ENCODE measurements at regions not wholly inside any gene's neighbourhood (a gene's known extent, or its start where the extent isn't known, plus 50 kb on each side); places are given as distances from the start of the nearest gene placed in this dataset.

- DNase-seq, result no peak
Observed at GRCh38 chr10:131490991-131491594, 179.6 kb upstream of the TCERG1L start.

GRCh38 chr10:131492211-131492857 lies 180.8 kb upstream of the TCERG1L start:
- DNase-seq, result no peak

DNA sequence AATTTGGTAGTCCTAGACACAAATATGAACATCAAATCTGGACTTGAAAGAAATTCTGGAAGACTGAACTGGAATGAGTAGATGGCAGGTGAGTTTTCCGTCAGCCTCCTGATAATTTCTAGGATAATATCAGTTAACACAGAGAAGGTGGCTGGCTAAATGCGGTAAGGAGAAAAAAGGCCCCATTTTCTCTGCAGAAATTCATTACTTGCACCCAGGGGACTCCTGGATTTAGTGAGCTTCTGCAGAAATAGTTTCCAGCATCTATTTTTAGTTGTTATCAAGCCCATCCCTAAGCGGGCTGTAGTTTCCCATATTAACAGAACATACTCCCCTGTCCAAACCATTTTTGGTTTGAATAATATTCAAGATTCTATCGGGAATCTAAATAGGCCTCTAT lies 181.9 kb upstream of the TCERG1L start:
- no peak for DNase-seq

GRCh38 chr10:131494451-131494850 lies 182.9 kb upstream of the TCERG1L start:
- no peak for DNase-seq

DNA sequence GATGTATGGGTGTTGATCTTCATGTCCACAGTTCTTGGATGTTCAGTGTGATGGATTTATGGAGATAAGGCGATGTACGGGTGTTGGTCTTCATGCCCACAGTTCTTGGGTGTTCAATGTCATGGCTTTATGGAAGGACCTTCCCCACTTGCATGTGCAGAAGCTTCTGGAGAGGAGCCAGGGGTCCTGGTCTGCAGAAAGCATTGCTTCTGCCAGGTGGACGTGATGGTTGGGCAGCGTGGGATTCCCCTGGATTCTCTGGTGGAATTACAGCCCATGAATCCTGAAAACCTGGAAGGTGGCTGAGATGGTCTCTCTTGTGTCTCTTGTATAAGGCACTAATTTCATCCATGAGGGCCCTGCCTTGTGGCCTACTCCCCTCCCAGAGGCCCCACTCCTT lies 183.7 kb upstream of the TCERG1L start:
- DNase-seq, result no peak

DNA sequence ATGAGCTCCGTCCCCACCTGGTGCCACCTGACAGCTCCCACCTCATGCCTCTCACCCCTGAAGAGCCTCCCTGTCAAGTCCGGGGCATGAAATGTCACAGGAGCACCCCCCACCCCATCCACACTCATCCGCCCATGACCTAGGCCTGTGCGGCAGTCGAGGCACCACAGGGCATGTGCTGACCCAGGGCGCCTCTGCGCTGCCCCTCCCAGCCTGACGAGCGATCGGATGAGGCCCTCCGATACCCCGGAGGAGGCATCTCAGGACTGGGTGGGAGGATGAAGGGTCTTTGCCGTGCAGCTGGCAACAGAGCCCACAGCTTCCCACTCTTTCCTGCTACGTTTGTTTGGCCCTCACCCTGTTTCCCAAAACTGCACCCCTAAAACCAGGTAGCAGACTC lies 184.4 kb upstream of the TCERG1L start:
- DNase-seq, result no peak

GRCh38 chr10:131496351-131497052 lies 185.0 kb upstream of the TCERG1L start:
- no peak for DNase-seq

DNA sequence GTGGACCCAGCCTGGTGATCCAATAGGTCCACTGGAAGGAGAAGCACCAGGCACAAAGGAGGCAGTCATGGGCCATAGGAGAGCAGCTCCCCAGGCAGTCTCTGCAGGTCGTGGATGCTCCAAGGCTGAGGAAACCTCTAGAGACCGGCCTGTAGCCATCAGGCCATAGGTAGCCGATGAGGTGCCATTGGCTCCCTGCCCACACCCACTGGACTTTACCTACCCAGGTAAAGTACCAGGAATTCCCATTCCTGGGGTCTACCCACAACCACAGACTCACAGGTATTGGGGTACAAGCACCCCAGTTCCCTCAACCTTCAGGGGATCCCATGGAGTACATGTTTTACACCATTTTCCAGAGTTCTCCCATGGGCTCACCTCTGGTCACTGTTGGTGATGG lies 188.0 kb upstream of the TCERG1L start:
- no peak for DNase-seq

GRCh38 chr10:131500181-131500580 lies 188.7 kb upstream of the TCERG1L start:
- no peak for DNase-seq

DNA sequence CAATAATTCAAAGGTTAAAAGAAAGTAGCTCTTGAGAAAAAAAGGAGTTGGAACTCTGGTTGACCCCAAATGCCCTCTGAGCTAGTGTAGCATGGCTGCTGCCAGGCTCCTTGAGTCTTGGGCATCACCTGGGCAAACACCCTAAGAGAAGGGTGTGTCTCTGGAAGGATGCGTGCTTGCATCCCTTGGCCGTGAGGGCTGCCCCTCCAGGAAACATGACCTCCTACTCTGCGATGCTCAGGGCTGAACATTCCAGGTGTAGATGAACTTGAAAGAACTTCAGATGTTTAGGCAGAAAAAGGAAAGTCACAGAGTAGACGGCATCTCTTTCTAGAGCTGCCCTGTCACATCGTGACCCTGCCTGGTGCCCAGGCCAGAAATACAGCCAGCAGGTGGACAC lies 189.4 kb upstream of the TCERG1L start:
- DNase-seq, result no peak

DNA sequence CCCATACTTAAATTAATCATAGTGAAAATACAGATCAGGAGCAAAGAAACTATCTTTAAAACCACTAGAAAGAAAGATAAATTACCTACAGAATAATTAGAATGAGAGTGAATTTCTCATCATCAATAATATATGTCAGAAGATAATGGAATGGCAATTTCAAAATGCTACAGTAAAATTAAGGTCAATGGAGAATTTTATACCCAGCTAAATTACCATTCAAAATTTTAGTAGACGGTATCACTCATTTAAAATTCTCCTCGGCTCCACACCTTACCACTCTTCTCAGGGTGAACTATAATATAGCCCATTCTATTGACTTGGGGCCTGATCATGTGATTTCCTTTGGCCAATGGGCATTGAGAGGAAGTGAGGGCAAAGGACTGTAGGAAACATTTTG lies 192.5 kb upstream of the TCERG1L start:
- no peak for DNase-seq

DNA sequence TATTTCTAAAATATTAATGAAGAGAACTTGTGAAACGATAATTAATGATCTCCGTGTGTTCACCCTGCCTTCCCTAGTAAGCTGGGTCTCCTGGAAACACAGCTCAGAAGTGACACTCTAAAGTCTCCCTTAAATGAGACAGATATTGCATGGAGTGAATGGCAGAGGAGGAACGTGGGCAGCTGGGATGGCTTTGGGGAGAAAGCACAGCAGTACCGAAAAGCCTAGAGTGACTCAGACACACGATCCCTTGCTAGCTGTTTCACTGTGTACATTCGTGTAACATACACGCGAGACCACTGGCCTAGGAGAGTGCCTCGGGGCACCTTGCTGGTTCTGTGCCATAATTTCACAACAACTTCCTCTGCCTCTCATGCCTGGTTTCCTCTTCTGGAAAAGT lies 199.9 kb upstream of the TCERG1L start:
- DNase-seq, result no peak

DNA sequence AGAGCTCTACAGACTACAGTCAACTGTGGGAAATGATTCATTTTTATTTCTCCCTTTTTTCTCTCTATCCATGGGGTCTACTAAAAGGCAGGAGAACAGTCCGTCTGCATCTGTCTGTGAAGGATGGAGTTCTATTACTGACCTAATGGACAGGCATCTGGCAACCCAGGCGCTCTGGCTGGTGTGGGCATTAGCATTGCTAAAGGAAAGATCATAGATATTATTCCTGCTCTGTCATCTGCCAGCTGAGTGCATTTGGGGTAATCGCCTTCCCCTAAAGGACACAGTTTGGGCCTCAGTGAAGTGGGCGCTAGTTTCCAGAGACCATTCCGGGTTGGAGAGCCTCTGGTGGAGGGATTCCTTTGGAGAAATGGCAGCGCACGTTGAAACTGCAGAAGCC lies 201.3 kb upstream of the TCERG1L start:
- DNase-seq, result no peak

DNA sequence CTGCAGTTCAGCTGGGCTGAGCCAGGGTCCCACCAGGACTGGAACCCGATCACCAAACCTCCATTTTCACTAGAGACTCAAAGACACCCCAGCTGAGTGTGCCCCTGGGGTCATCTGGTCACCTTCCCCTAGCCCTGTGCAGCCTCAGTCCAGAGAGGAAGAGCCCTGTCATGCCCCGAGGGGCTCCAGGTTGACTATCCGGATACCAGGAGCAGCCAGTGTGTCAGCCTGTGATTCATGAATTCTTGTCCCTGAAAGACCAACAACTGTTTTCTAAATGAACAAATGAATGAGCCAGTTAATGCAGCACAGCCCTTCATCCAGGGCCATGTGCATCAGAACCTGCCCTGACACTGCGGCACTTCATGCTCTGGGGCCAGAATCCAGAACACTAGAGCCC lies 201.9 kb upstream of the TCERG1L start:
- no peak for DNase-seq

DNA sequence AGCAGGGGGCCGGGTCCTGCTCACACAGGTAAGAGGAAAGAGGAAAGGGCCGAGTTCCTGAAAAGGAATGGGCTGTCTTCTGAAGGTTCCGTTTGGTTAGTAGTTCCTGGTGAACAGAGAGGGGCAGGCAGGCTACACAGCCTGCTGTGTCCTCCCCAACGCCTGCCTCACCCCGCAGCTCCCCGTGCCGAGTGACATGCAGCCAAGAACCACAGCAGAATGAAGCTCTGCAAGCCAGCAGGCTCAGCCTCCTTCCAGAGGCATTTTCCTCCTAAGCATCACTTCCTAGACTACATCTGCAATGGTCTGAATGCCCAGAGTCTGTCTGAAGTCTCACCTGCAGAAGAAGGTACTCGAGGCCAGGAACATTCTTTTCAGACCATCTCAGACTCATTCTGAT lies 202.4 kb upstream of the TCERG1L start:
- DNase-seq, result no peak

DNA sequence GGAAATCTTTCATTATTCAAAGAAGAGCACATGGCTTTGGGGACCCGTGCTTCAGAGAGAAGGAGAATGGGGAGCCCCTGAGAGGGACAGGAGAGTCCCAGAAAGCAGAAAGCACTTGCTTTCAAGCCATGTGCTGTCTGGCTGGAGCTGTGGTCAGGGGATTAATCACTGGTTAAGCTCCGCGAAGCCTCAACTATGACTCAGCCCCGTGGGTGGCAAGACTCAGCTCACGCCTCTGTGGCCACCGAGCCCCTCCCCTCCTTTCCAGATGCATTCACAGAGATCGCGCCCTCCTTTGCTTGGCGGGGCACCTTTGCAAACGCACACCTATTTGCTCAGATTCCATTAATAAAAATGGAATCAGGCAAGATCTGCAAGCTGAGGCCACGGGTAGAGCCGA lies 202.9 kb upstream of the TCERG1L start:
- DNase-seq, result no peak

GRCh38 chr10:131516285-131516684 lies 204.8 kb upstream of the TCERG1L start:
- DNase-seq, result no peak

GRCh38 chr10:131517781-131518180 lies 206.3 kb upstream of the TCERG1L start:
- DNase-seq, result no peak

DNA sequence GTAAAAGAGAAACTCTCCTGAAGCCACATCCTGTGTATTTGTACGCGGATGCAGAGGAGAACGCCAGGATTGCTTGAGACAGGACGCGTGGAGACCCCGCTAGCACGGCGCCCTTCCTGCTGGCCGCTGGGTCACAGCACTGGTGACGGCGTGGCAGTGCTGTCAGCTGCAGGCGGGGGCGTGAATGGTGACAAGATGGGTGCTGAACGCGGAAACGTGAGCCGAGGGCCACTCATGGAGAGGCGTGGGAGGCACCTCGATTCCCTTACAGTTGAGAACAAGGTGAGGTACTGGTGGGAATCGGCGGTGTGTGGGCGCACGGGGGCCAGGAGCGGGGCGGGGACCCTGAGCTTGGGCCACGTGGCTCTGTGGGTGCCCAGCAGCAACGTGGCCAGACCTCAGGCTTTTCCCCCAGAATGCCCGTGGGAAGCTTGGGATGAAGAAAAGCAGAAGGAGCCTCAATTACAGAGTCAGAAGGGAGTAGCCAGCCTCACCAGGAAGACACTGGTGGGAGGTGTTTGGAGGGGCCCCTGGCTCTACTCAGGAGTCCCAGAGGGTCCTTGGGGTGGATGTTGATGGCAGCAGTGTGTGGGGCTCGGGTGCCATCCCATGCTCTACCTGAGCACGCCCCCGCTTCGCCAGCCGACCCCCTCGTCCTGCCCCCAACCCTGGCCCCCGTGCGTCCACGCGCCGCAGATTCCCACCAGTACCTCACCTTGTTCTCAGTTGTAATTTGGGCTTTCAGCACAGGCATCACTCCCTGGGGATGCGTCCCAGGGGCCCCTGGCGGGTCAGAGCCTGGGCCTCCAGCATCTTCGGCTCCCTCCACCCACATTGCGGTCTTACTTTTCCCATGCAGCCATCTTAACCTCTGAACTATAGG lies 208.4 kb upstream of the TCERG1L start:
- no peak for DNase-seq

DNA sequence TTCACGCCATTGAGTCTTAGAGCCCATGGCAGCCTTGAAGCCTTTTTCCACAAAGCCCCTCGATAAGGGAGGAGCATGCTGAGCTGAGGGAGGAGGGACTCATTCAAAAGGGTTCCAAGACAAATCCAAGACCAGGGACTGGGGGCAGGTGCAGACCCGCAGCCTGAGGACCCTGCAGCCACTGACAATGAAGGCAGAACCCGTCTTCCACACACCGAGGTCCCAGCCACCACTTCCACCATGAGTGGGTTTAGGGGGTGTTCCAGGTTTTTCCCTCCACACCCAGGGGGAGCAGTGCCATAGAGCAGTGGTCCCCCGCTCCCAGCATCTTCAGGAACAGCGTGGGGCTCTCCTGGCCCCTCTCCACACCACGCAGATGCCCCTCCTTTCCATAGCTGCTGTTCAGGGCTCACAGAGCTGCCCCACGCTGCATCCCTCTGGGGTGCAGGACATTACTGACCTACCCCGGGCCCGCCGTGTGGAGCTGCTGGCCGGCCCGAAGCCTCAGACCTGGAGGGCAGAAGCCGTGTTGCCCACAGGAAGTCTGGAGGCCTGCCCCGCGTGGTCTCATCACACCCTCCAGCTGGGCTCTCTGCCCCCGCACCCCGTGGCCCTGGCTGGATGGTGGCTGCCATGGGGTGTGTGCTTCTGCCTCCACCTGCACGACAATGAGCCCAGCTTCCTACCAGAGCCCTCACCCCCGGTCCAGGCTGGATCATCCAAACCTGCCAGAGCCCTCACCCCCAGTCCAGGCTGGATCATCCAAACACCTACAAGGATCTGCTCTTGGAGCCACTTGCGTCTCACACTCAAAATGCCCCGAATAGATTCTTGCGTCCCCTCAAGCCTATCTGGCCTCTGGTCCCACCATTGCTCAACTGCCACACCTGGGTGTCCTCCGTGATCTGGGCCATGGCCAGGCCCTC lies 220.0 kb upstream of the TCERG1L start:
- DNase-seq, result no peak

- no peak for DNase-seq
Observed at GRCh38 chr10:131532291-131532690, 220.8 kb upstream of the TCERG1L start.
